ENCODE measurements at regions not wholly inside any gene's neighbourhood (a gene's known extent, or its start where the extent isn't known, plus 50 kb on each side); places are given as distances from the start of the nearest gene placed in this dataset.

DNA sequence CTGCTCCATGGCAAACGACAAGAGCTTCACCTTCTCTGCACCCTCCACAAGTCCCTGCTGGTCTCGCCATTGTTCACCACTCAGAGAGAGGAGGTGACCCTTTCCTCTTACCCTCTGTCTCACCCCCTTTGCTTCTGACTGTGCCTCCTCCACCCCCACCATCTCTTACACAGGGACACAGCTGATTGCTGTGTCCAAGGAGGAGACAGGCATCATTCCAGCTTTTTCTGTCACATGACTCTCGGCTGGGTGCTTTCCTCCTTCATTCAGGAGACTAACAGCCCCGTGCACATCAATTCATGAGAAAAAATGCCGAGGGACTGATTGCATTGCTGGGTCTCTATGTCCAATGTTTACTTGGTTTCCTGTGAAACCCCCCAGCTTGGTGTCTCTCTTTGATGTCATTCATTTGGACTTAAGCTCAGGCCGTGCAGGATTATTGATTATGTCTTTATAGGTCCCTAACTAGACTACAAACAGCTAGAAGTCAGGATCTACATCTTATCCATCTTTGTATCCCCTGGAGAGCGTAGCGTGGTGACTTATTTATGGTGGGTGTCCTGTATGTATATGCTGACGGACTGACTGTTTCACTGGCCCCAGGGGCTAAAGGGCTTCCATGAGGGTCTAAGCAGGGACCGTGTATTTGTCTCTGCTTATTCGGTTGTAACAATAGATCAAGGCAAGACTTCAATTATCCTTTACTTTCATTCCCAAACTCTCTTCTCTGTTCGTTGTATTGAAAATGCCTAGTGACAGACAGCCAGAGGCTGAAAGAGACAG, 82.2 kb upstream of the CDH13 start:
- TF ChIP-seq, protein P1, sequence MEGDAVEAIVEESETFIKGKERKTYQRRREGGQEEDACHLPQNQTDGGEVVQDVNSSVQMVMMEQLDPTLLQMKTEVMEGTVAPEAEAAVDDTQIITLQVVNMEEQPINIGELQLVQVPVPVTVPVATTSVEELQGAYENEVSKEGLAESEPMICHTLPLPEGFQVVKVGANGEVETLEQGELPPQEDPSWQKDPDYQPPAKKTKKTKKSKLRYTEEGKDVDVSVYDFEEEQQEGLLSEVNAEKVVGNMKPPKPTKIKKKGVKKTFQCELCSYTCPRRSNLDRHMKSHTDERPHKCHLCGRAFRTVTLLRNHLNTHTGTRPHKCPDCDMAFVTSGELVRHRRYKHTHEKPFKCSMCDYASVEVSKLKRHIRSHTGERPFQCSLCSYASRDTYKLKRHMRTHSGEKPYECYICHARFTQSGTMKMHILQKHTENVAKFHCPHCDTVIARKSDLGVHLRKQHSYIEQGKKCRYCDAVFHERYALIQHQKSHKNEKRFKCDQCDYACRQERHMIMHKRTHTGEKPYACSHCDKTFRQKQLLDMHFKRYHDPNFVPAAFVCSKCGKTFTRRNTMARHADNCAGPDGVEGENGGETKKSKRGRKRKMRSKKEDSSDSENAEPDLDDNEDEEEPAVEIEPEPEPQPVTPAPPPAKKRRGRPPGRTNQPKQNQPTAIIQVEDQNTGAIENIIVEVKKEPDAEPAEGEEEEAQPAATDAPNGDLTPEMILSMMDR (IDR thresholded peaks at IDR 0.05) = no peak
- TF ChIP-seq REST (IDR thresholded peaks at IDR 0.05; ENCODE audit: insufficient read depth in 1 of 2, low read depth in 2 of 2, low read length in 1 of 2) = no peak
- no peak for TF ChIP-seq TCF7L2 (IDR thresholded peaks at IDR 0.05; ENCODE audit: low read depth, low read length)
- no peak for TF ChIP-seq SIN3A (IDR thresholded peaks at IDR 0.05; ENCODE audit: borderline replicate concordance, insufficient read depth, low read depth, low read length)
- no peak for TF ChIP-seq POLR2AphosphoS5 (IDR thresholded peaks at IDR 0.05; ENCODE audit: low read depth, low read length)
- in situ Hi-C loops (cut with HindIII; ENCODE audit: low pct_unique_long_range_greater_than_20kb, low sequenced_read_pairs) (no loop called here), intact Hi-C loops (cut with micrococcal nuclease; ENCODE audit: unreplicated experiment) (no loop called here)
- POLR2A ChIA-PET = no interaction called here
- DNase-seq (ENCODE audit: low read depth, low spot score) (no peak), ATAC-seq (no peak)
- Histone ChIP-seq H3K4me1 (ENCODE audit: control insufficient read depth, insufficient read depth, low read length) (no peaks in the 10 kb centered on the region), H3K27me3 (ENCODE audit: control insufficient read depth, insufficient read depth, low read length) (no peaks in the 10 kb centered on the region), H3K9me3 (ENCODE audit: control insufficient read depth, insufficient read depth, low read depth, low read length) (no peaks in the 10 kb centered on the region), H3K27ac (ENCODE audit: low read length) (no peak overlapping the region), H3K4me3 (ENCODE audit: low read depth in 2 of 2, low read length in 2 of 2) (no peak overlapping the region), H3K36me3 (ENCODE audit: control insufficient read depth, insufficient read depth, low read length) (no peaks in the 10 kb centered on the region)
- no TSS peak for BruUV-seq (replicated peaks)
- CTCF ChIA-PET = no interaction called here

DNA sequence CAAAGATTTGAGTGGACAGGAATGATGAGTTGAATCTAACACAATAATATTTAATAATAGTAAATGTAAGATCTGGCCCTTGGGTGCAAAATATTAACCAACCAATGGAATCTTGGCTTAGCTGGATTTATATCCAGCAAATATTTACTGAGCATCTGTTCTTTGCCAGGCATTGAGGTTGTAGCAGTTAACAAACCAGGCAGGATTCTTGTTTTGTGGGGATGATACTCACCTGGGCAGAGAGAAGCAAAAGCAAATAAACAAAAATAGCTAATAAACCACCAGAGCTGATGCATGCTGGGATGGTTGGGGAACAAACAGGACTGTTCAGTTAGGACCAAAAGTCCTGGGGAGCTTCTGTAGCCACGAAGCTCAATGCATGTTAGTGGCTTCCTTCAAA, 84.1 kb upstream of the CDH13 start:
- POLR2A ChIA-PET = no interaction called here
- no peak overlapping the region for H3K27ac ChIP-seq (ENCODE audit: low read length)
- no TSS peak for BruUV-seq (replicated peaks)
- no peak overlapping the region for H3K4me3 ChIP-seq (ENCODE audit: low read depth in 2 of 2, low read length in 2 of 2)
- no peaks in the 10 kb centered on the region for H3K27me3 ChIP-seq (ENCODE audit: control insufficient read depth, insufficient read depth, low read length)
- H3K36me3 ChIP-seq (ENCODE audit: control insufficient read depth, insufficient read depth, low read length) = no peaks in the 10 kb centered on the region
- ATAC-seq = no peak
- H3K4me1 ChIP-seq (ENCODE audit: control insufficient read depth, insufficient read depth, low read length) = no peaks in the 10 kb centered on the region
- no peaks in the 10 kb centered on the region for H3K9me3 ChIP-seq (ENCODE audit: control insufficient read depth, insufficient read depth, low read depth, low read length)
- no peak for DNase-seq (ENCODE audit: low read depth, low spot score)
- intact Hi-C loops (cut with micrococcal nuclease; ENCODE audit: unreplicated experiment) = no loop called here
- CTCF ChIA-PET = no interaction called here
- TF ChIP-seq SIN3A (IDR thresholded peaks at IDR 0.05; ENCODE audit: borderline replicate concordance, insufficient read depth, low read depth, low read length) = no peak
- TF ChIP-seq, protein P1 (IDR thresholded peaks at IDR 0.05) = no peak
- no peak for TF ChIP-seq POLR2AphosphoS5 (IDR thresholded peaks at IDR 0.05; ENCODE audit: low read depth, low read length)
- no peak for TF ChIP-seq REST (IDR thresholded peaks at IDR 0.05; ENCODE audit: insufficient read depth in 1 of 2, low read depth in 2 of 2, low read length in 1 of 2)
- no peak for TF ChIP-seq TCF7L2 (IDR thresholded peaks at IDR 0.05; ENCODE audit: low read depth, low read length)
- in situ Hi-C loops (cut with HindIII; ENCODE audit: low pct_unique_long_range_greater_than_20kb, low sequenced_read_pairs) = no loop called here
